HCT116 (cell line): ENCODE measurements at regions not wholly inside any gene's neighbourhood (a gene's known extent, or its start where the extent isn't known, plus 50 kb on each side); places are given as distances from the start of the nearest gene placed in this dataset.

Experiments used
- ATAC-seq: fragments of 200-7000 bp; cut with Tn5 transposase; 2 replicates; pipeline ENCODE4 v1.9.1; 2020; ENCODE audit warnings: mild to moderate bottlenecking, moderate library complexity
- BruUV-seq: library from RNA; stranded (reverse); fragments of 400-500 nt; replicated peaks from 2 replicates; lab custom pipeline; 2021; lab: Mats Ljungman, UMichigan
- CTCF ChIA-PET: fragments of 300-600 bp; sonication (Branson Sonifier 250); formaldehyde crosslinking; loops from one replicate; lab custom pipeline; 2021; ENCODE audit warnings: antibody characterized with exemption; lab: Charles Lee
- POLR2A ChIA-PET: fragments of 300-600, 350-600 bp; sonication (Branson Sonifier 250); formaldehyde crosslinking; loops from one replicate; lab custom pipeline; 2021; ENCODE audit warnings: antibody characterized with exemption; lab: Charles Lee
- RAD21 ChIA-PET, 2 experiments: fragments of 300-600 bp; sonication (Branson Sonifier 250); formaldehyde crosslinking; loops; one replicate each; lab custom pipeline; 2023; ENCODE audit warnings: low total read pairs in 2 of 2; ENCODE audit not compliant: uncharacterized antibody in 2 of 2, unreplicated experiment in 2 of 2, low non-redundant PET in 1 of 2; lab: Charles Lee
- DNase-seq: peaks from one replicate; pipeline ENCODE4 v3.0.0-alpha.2; 2010; ENCODE audit warnings: low read depth, low spot score
- H2AFZ ChIP-seq: fragments of 200-600 bp; shearing (Covaris generic), sonication (generic); 2 replicates; pipeline ENCODE4 v1.6.1; 2017; ENCODE audit warnings: low read depth, mixed run types, mixed read lengths, antibody characterized with exemption, low read length; ENCODE audit not compliant: poor library complexity, severe bottlenecking
- H3K27ac ChIP-seq: 2 replicates; pipeline ENCODE4 v1.5.1; 2012; ENCODE audit warnings: low read depth, low read length
- H3K27me3 ChIP-seq: fragments of 200-600 bp; sonication (generic); 2 replicates; pipeline ENCODE4 v1.6.1; 2016; ENCODE audit warnings: mixed run types, low read length, mixed read lengths; ENCODE audit not compliant: insufficient read depth
- H3K36me3 ChIP-seq, 2 experiments: fragments of 200-500 bp in 1 of 2; fragments of 200-600 bp in 1 of 2; sonication (Bioruptor generic) in 1 of 2; sonication (generic) in 1 of 2; 2 replicates each; pipeline versions ENCODE4 v1.5.1 to v1.6.1; 2014 to 2016; ENCODE audit warnings: low read length in 2 of 2, inconsistent platforms in 1 of 2, mixed read lengths in 1 of 2, mixed run types in 1 of 2; ENCODE audit not compliant: insufficient read depth in 2 of 2, control insufficient read depth in 1 of 2
- H3K4me1 ChIP-seq, 2 experiments: fragments of 200-600 bp in 1 of 2; sonication (generic) in 1 of 2; 2 replicates each; pipeline versions ENCODE4 v1.5.1 to v1.6.1; 2012 to 2017; ENCODE audit warnings: low read length in 2 of 2, inconsistent platforms in 1 of 2, mild to moderate bottlenecking in 1 of 2, mixed read lengths in 1 of 2, mixed run types in 1 of 2, moderate library complexity in 1 of 2; ENCODE audit not compliant: insufficient read depth in 2 of 2, control insufficient read depth in 1 of 2
- H3K4me2 ChIP-seq: fragments of 200-600 bp; sonication (generic); 2 replicates; pipeline ENCODE4 v1.6.1; 2017; ENCODE audit warnings: mixed run types, low read length, mixed read lengths
- H3K4me3 ChIP-seq, 2 experiments: fragments of 200-600 bp in 1 of 2; sonication (generic) in 1 of 2; replicated peaks in 1 of 2; 2 replicates each; pipeline ENCODE4 v1.5.1; 2011 to 2016; ENCODE audit warnings: low read length in 2 of 2, control low read depth in 1 of 2, low read depth in 1 of 2, mild to moderate bottlenecking in 1 of 2, mixed read lengths in 1 of 2, mixed run types in 1 of 2
- H3K79me2 ChIP-seq: fragments of 200-600 bp; sonication (generic); 2 replicates; pipeline ENCODE4 v1.6.1; 2017; ENCODE audit warnings: mild to moderate bottlenecking, mixed run types, low read length, moderate library complexity, mixed read lengths; ENCODE audit not compliant: insufficient read depth
- H3K9ac ChIP-seq: fragments of 200-600 bp; sonication (generic); 2 replicates; pipeline ENCODE4 v1.6.1; 2016; ENCODE audit warnings: low read length, mixed read lengths
- H3K9me2 ChIP-seq: fragments of 200-600 bp; sonication (generic), shearing (Covaris generic); 2 replicates; pipeline ENCODE4 v1.6.1; 2017; ENCODE audit warnings: mixed run types, mild to moderate bottlenecking, moderate library complexity; ENCODE audit not compliant: insufficient read depth
- H3K9me3 ChIP-seq, 2 experiments: fragments of 200-500 bp in 1 of 2; fragments of 200-600 bp in 1 of 2; sonication (Bioruptor generic) in 1 of 2; sonication (generic) in 1 of 2; 2 replicates each; pipeline ENCODE4 v1.6.1; 2014 to 2017; ENCODE audit warnings: low read length in 2 of 2, mixed read lengths in 2 of 2, inconsistent platforms in 1 of 2, low read depth in 1 of 2, mild to moderate bottlenecking in 1 of 2, mixed run types in 1 of 2, moderate library complexity in 1 of 2; ENCODE audit not compliant: control insufficient read depth in 1 of 2, insufficient read depth in 1 of 2
- H4K20me1 ChIP-seq: fragments of 200-600 bp; sonication (generic), shearing (Covaris generic); 2 replicates; pipeline ENCODE4 v1.6.1; 2017; ENCODE audit warnings: mixed run types, mild to moderate bottlenecking, moderate library complexity; ENCODE audit not compliant: insufficient read depth
- CEBPB ChIP-seq: IDR thresholded peaks from 2 replicates; pipeline ENCODE4 v1.6.1; 2012; ENCODE audit warnings: low read depth
- CTCF ChIP-seq, 3 experiments: fragments of 200-600 bp in 1 of 3; sonication (generic) in 1 of 3; IDR thresholded peaks in 2 of 3; conservative IDR thresholded peaks in 1 of 3; 2 replicates each; pipeline ENCODE4 v1.5.1; 2012 to 2017; ENCODE audit warnings: low read depth in 2 of 3, low read length in 2 of 3, antibody characterized with exemption in 1 of 3, borderline replicate concordance in 1 of 3, control low read depth in 1 of 3, mild to moderate bottlenecking in 1 of 3, mixed read lengths in 1 of 3, mixed run types in 1 of 3, moderate library complexity in 1 of 3; ENCODE audit not compliant: insufficient read depth in 1 of 3
- EGR1 ChIP-seq: IDR thresholded peaks from 2 replicates; pipeline ENCODE4 v1.6.1; 2012; ENCODE audit warnings: low read depth
- ELF1 ChIP-seq: IDR thresholded peaks from 2 replicates; pipeline ENCODE4 v1.6.1; 2012; ENCODE audit warnings: low read depth, borderline replicate concordance
- EZH2 ChIP-seq: fragments of 200-600 bp; sonication (generic); IDR thresholded peaks from 2 replicates; pipeline ENCODE4 v1.6.1; 2017; ENCODE audit warnings: antibody characterized with exemption, mixed run types
- JUND ChIP-seq: IDR thresholded peaks from 2 replicates; pipeline ENCODE4 v1.6.1; 2012
- POLR2A ChIP-seq: IDR thresholded peaks from 2 replicates; pipeline ENCODE4 v1.7.0; 2011; ENCODE audit warnings: borderline replicate concordance; ENCODE audit not compliant: insufficient read depth, insufficient read length; ENCODE audit errors: extremely low read depth
- POLR2AphosphoS5 ChIP-seq: IDR thresholded peaks from 2 replicates; pipeline ENCODE4 v1.6.1; 2011; ENCODE audit warnings: mild to moderate bottlenecking, low read depth, low read length, moderate library complexity
- RAD21 ChIP-seq: IDR thresholded peaks from 2 replicates; pipeline ENCODE4 v1.6.1; 2012; ENCODE audit warnings: low read depth, mild to moderate bottlenecking
- SIN3A ChIP-seq: IDR thresholded peaks from 2 replicates; pipeline ENCODE4 v1.6.1; 2012; ENCODE audit warnings: low read depth
- SP1 ChIP-seq: IDR thresholded peaks from 2 replicates; pipeline ENCODE4 v1.6.1; 2012; ENCODE audit warnings: low read depth
- YY1 ChIP-seq: IDR thresholded peaks from 2 replicates; pipeline ENCODE4 v1.6.1; 2011; ENCODE audit warnings: low read length, low read depth, moderate library complexity, mild to moderate bottlenecking; ENCODE audit not compliant: insufficient replicate concordance; ENCODE audit errors: extremely low read depth
- ZFX ChIP-seq: fragments of 450-650 bp; IDR thresholded peaks from 2 replicates; pipeline ENCODE4 v1.6.1; 2017
- intact Hi-C: fragments of 100-400 bp; cut with micrococcal nuclease; formaldehyde crosslinking; loops from 2 replicates; pipeline ENCODE4 v1.10.0; 2022

GRCh38 chr21:31609081-31609480, 50.4 kb upstream of the SOD1 start:
- Histone ChIP-seq H3K27ac (no peak overlapping the region), H4K20me1 (no peaks in the 10 kb centered on the region), H3K9me3 (no peaks in the 10 kb centered on the region), H3K9ac (no peak overlapping the region), H3K4me2 (no peak overlapping the region), H3K36me3 (no peaks in the 10 kb centered on the region), H2AFZ (no peak overlapping the region), H3K4me3 (no peak overlapping the region), H3K9me2 (no peaks in the 10 kb centered on the region), H3K4me1 (peaks cover 12 to 15% of the 10 kb centered on the region in 2 experiments; a peak in 3 of 4 replicates), H3K79me2 (no peaks in the 10 kb centered on the region), H3K27me3 (no peaks in the 10 kb centered on the region)
- no peak for ATAC-seq
- POLR2A ChIA-PET, result no interaction called here
- TF ChIP-seq ELF1 (no peak), CEBPB (no peak), RAD21 (no peak), JUND (no peak), SP1 (no peak), ZFX (no peak), EGR1 (no peak), EZH2 (no peak), POLR2A (no peak), CTCF (IDR thresholded peaks at IDR 0.05 in 2 of 3, conservative IDR thresholded peaks at IDR 0.05 in 1 of 3; ENCODE audit: borderline replicate concordance in 1 of 3, insufficient read depth in 1 of 3, low read depth in 2 of 3, low read length in 2 of 3) (no peak), YY1 (no peak), SIN3A (no peak), POLR2AphosphoS5 (no peak)
- no TSS peak for BruUV-seq
- RAD21 ChIA-PET, result no interaction called here
- CTCF ChIA-PET, result no interaction called here
- intact Hi-C loops, result no loop called here
- DNase-seq, result no peak
